Osteoblast (primary cell): ENCODE measurements at regions not wholly inside any gene's neighbourhood (a gene's known extent, or its start where the extent isn't known, plus 50 kb on each side); places are given as distances from the start of the nearest gene placed in this dataset.

Experiments used
- DNase-seq: peaks from one replicate; pipeline ENCODE4 v3.0.0; 2011; ENCODE audit warnings: low spot score, mixed read lengths; ENCODE audit not compliant: insufficient read length; ENCODE audit errors: missing footprints
- H2AFZ ChIP-seq: 2 replicates; pipeline ENCODE4 v1.6.0; 2011; ENCODE audit warnings: mild to moderate bottlenecking, low read length
- H3K27ac ChIP-seq: 2 replicates; pipeline ENCODE4 v1.5.1; 2011; ENCODE audit warnings: mild to moderate bottlenecking, low read depth, low read length, moderate library complexity
- H3K27me3 ChIP-seq: 2 replicates; pipeline ENCODE4 v1.6.0; 2012; ENCODE audit warnings: mild to moderate bottlenecking, control low read depth, inconsistent platforms, low read length, moderate library complexity; ENCODE audit not compliant: insufficient read depth
- H3K36me3 ChIP-seq: 2 replicates; pipeline ENCODE4 v1.5.1; 2011; ENCODE audit warnings: mild to moderate bottlenecking, low read length, control low read depth, moderate library complexity; ENCODE audit not compliant: insufficient read depth
- H3K4me1 ChIP-seq: 2 replicates; pipeline ENCODE4 v1.5.1; 2011; ENCODE audit warnings: mild to moderate bottlenecking, low read length, control low read depth, moderate library complexity; ENCODE audit not compliant: insufficient read depth
- H3K4me2 ChIP-seq: 2 replicates; pipeline ENCODE4 v1.6.0; 2011; ENCODE audit warnings: mild to moderate bottlenecking, low read length; ENCODE audit not compliant: insufficient read depth
- H3K4me3 ChIP-seq: fragments of 200-600 bp; sonication (generic); 3 replicates; pipeline ENCODE4 v1.5.1; 2012; ENCODE audit warnings: mild to moderate bottlenecking, low read length, inconsistent platforms; ENCODE audit not compliant: insufficient read depth
- H3K79me2 ChIP-seq: 2 replicates; pipeline ENCODE4 v1.6.0; 2012; ENCODE audit warnings: mild to moderate bottlenecking, low read length, control low read depth, inconsistent platforms; ENCODE audit not compliant: insufficient read depth
- H3K9me3 ChIP-seq: 2 replicates; pipeline ENCODE4 v1.5.1; 2011; ENCODE audit warnings: low read depth, low read length, control low read depth
- H4K20me1 ChIP-seq: 2 replicates; pipeline ENCODE4 v1.6.0; 2012; ENCODE audit warnings: mild to moderate bottlenecking, low read length, control low read depth; ENCODE audit not compliant: insufficient read depth
- TF ChIP-seq, protein P1 (sequence below): IDR thresholded peaks from 2 replicates; pipeline ENCODE4 v1.5.1; 2011; ENCODE audit warnings: mild to moderate bottlenecking, low read depth, low read length, moderate library complexity; ENCODE audit errors: extremely low read depth

DNA sequence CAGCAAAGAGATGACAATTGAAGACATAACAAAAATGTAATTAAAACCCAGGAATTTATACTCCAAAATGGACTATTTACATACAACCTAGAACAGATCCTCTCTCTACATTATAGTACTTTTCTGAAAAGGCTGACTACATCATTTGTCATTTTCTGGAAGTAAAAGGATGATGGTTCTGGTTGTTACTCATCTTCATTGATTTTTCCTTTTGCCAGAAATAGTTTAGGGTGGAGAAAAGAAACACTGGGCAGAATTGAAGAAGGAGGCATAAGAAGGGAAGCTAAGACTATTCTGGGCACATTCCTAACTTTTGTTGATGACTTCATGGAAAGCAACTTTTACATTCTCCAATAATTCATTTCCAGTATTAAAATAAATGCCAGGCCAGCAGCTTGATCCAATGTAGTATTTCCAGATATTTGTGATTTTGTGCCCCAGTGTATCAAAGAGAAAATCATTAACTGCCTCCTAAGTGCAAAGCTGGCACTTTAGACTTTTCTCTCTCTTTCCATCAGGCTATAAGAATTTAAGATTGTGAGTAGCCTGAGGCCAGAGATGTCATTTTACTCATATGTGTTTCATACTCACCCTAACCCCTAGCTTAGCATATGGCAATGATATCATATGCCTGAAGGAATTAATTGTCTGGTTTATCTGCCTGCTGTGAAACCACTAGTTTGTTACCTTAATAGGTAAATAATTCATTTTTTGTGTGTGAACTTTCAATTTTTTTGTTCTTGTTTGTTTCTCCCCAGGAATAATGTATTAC, 369.5 kb upstream of the LYPLAL1 start:
- H3K27me3 ChIP-seq = no peaks in the 10 kb centered on the region
- TF ChIP-seq, protein P1, sequence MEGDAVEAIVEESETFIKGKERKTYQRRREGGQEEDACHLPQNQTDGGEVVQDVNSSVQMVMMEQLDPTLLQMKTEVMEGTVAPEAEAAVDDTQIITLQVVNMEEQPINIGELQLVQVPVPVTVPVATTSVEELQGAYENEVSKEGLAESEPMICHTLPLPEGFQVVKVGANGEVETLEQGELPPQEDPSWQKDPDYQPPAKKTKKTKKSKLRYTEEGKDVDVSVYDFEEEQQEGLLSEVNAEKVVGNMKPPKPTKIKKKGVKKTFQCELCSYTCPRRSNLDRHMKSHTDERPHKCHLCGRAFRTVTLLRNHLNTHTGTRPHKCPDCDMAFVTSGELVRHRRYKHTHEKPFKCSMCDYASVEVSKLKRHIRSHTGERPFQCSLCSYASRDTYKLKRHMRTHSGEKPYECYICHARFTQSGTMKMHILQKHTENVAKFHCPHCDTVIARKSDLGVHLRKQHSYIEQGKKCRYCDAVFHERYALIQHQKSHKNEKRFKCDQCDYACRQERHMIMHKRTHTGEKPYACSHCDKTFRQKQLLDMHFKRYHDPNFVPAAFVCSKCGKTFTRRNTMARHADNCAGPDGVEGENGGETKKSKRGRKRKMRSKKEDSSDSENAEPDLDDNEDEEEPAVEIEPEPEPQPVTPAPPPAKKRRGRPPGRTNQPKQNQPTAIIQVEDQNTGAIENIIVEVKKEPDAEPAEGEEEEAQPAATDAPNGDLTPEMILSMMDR = no peak
- H3K27ac ChIP-seq = peak overlapping the region; percentile 64

DNA sequence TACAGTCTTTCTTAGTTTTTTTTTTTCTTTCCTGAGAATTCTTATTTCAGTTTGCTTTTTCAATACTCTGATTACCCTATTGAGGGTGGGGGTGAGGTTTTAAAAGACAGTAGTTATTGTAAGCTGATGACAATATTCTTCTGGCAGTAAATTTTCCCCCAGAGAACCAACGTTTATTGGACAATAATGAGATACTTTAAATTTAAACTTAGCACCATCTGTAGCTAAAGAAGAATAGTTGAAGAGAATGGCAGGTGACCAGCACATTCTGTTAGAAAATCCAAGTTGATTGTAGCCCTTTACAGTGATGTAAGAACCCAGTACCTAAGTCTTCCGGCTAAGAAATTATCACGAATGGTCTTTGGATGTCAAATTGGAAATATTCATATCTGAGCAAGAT, 364.6 kb upstream of the LYPLAL1 start:
- TF ChIP-seq, protein P1 = no peak
- Histone ChIP-seq H3K9me3 (no peaks in the 10 kb centered on the region), H3K4me2 (no peak overlapping the region), H3K4me3 (no peak overlapping the region), H3K27me3 (no peaks in the 10 kb centered on the region), H4K20me1 (no peaks in the 10 kb centered on the region), H3K36me3 (no peaks in the 10 kb centered on the region), H3K27ac (peak overlapping the region; percentile 4), H3K79me2 (no peaks in the 10 kb centered on the region), H2AFZ (no peak overlapping the region), H3K4me1 (peaks cover 42% of the 10 kb centered on the region)
- DNase-seq = no peak

More for the DNA sequence above, 369.5 kb upstream of the LYPLAL1 start:
- no peaks in the 10 kb centered on the region for H3K9me3 ChIP-seq
- peak; percentile 78 for DNase-seq
- no peaks in the 10 kb centered on the region for H3K36me3 ChIP-seq
- no peak overlapping the region for H2AFZ ChIP-seq
- H3K4me3 ChIP-seq = no peak overlapping the region
- H3K79me2 ChIP-seq = no peaks in the 10 kb centered on the region
- H3K4me1 ChIP-seq = peaks cover 9% of the 10 kb centered on the region
- no peaks in the 10 kb centered on the region for H4K20me1 ChIP-seq
- peak overlapping the region; percentile 24 for H3K4me2 ChIP-seq

DNA sequence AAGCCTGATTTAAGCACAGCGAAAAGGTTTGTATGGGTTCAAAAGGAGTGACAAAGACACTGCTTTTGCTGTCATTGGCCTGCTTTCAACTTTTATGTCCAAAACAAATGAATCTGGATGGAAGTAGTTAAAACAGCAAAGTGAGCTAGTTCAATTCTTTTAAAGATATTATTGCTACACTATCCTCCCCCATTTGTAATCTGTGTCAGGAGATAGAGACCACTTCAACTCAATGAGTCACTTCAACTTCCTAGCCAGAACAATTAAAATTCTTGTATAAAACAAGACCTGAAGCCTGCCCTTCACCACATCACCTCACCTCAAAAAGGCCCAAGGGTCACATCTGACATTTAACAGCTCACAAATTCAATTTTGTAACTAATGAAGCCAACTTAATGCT, 364.1 kb upstream of the LYPLAL1 start:
- Histone ChIP-seq H3K27me3 (no peaks in the 10 kb centered on the region), H3K36me3 (no peaks in the 10 kb centered on the region), H3K27ac (peak overlapping the region; percentile 4), H3K9me3 (no peaks in the 10 kb centered on the region), H3K4me1 (peaks cover 37% of the 10 kb centered on the region), H4K20me1 (no peaks in the 10 kb centered on the region), H2AFZ (no peak overlapping the region), H3K79me2 (no peaks in the 10 kb centered on the region), H3K4me3 (no peak overlapping the region), H3K4me2 (peak overlapping the region; percentile 7)
- no peak for DNase-seq
- TF ChIP-seq, protein P1 = no peak

DNA sequence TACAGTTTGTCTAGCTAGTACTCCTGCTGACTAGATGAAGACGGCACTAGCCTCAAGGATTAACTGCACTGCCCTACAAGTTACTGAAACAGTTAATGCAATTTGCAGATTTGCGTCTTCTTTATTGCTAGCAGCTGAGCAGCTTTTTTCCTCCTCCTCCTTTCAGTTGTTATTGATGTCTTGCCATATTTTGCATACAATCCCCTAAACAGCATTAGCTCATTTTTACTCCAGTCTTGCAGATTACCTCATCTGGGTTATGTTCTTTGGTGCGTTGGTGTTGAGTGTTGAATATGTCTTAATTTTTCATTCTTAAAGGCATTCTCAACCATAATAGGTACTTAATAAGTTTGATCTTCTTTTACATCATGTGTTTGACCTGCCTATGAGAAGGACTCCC, 363.4 kb upstream of the LYPLAL1 start:
- Histone ChIP-seq H3K79me2 (no peaks in the 10 kb centered on the region), H3K4me1 (peaks cover 37% of the 10 kb centered on the region), H3K36me3 (no peaks in the 10 kb centered on the region), H3K27ac (no peak overlapping the region), H3K4me3 (no peak overlapping the region), H4K20me1 (no peaks in the 10 kb centered on the region), H2AFZ (no peak overlapping the region), H3K27me3 (no peaks in the 10 kb centered on the region), H3K4me2 (no peak overlapping the region), H3K9me3 (no peaks in the 10 kb centered on the region)
- no peak for DNase-seq
- TF ChIP-seq, protein P1 = no peak
